Esophagus muscularis mucosa (tissue), 4 donors: ENCODE measurements at regions not wholly inside any gene's neighbourhood (a gene's known extent, or its start where the extent isn't known, plus 50 kb on each side); places are given as distances from the start of the nearest gene placed in this dataset.

Experiments used
- DNase-seq: peaks from one replicate; pipeline ENCODE4 v3.0.0-alpha.2; 2017; ENCODE audit errors: extremely low spot score
- H3K27ac ChIP-seq, 4 donors: fragments of 200-600 bp; sonication (generic); replicated peaks in 1 of 4; 1 replicate in 3 of 4; 2 replicates in 1 of 4; pipeline ENCODE4 v1.5.1; 2016 to 2019; ENCODE audit warnings: mild to moderate bottlenecking in 1 of 4
- H3K27me3 ChIP-seq, 4 donors: fragments of 200-600 bp; sonication (generic); one replicate each; pipeline versions ENCODE4 v1.5.1 to v1.6.0; 2016 to 2019
- H3K36me3 ChIP-seq, 4 donors: fragments of 200-600 bp; sonication (generic); one replicate each; pipeline ENCODE4 v1.5.1; 2016 to 2019
- H3K4me1 ChIP-seq, 4 donors: fragments of 200-600 bp; sonication (generic); one replicate each; pipeline ENCODE4 v1.5.1; 2016 to 2019
- H3K4me3 ChIP-seq, 4 donors: fragments of 200-600 bp; sonication (generic); 1 replicate in 2 of 4; 2 replicates in 2 of 4; pipeline ENCODE4 v1.5.1; 2016 to 2019; ENCODE audit warnings: mild to moderate bottlenecking in 4 of 4, moderate library complexity in 1 of 4
- H3K9me3 ChIP-seq, 4 donors: fragments of 200-600 bp; sonication (generic); 1 replicate in 3 of 4; 2 replicates in 1 of 4; pipeline ENCODE4 v1.5.1; 2016 to 2019
- EP300 ChIP-seq: sonication (generic); formaldehyde crosslinking; IDR thresholded peaks from one replicate; pipeline ENCODE4 v1.6.1; 2017; ENCODE audit warnings: antibody characterized with exemption
- POLR2A ChIP-seq: fragments of 450-650 bp; IDR thresholded peaks from one replicate; pipeline ENCODE4 v1.6.1; 2017; ENCODE audit warnings: antibody characterized with exemption, moderate library complexity, mild to moderate bottlenecking, low read depth
- POLR2AphosphoS5 ChIP-seq, 2 donors: sonication (generic); formaldehyde crosslinking; IDR thresholded peaks; one replicate each; pipeline ENCODE4 v1.6.1; 2017; ENCODE audit warnings: antibody characterized with exemption in 2 of 2
- WGBS: methylation state at CpG from one replicate; pipeline ENCODE4 v1.1.5; 2018; 5-methylcytosine and 5-hydroxymethylcytosine counted together
- intact Hi-C: fragments of 100-400 bp; cut with DNase I; formaldehyde crosslinking; loops from one replicate; pipeline ENCODE4 v1.15.1; 2023
- TF ChIP-seq, protein P1 (sequence below), 3 experiments: fragments of 200-600 bp in 2 of 3; fragments of 450-650 bp in 1 of 3; sonication (generic) in 2 of 3; IDR thresholded peaks; one replicate each; pipeline ENCODE4 v1.5.1; 2017 to 2019; ENCODE audit warnings: antibody characterized with exemption in 3 of 3, mild to moderate bottlenecking in 2 of 3, moderate library complexity in 1 of 3

GRCh38 chr11:92531065-92531739 is 306.6 kb downstream of the FAT3 start:
- intact Hi-C loops, result no loop called here
- no peak overlapping the region for H3K27ac ChIP-seq
- H3K4me1 ChIP-seq, result no peaks in the 10 kb centered on the region
- no peak overlapping the region for H3K4me3 ChIP-seq
- H3K27me3 ChIP-seq, result no peaks in the 10 kb centered on the region
- no peaks in the 10 kb centered on the region for H3K36me3 ChIP-seq
- H3K9me3 ChIP-seq, result no peaks in the 10 kb centered on the region
- 88% methylated on average over 7 of the region's 7 CpGs for WGBS
- DNase-seq, result no peak
- TF ChIP-seq POLR2AphosphoS5 (IDR thresholded peaks at IDR 0.05), result no peak
- TF ChIP-seq, protein P1, sequence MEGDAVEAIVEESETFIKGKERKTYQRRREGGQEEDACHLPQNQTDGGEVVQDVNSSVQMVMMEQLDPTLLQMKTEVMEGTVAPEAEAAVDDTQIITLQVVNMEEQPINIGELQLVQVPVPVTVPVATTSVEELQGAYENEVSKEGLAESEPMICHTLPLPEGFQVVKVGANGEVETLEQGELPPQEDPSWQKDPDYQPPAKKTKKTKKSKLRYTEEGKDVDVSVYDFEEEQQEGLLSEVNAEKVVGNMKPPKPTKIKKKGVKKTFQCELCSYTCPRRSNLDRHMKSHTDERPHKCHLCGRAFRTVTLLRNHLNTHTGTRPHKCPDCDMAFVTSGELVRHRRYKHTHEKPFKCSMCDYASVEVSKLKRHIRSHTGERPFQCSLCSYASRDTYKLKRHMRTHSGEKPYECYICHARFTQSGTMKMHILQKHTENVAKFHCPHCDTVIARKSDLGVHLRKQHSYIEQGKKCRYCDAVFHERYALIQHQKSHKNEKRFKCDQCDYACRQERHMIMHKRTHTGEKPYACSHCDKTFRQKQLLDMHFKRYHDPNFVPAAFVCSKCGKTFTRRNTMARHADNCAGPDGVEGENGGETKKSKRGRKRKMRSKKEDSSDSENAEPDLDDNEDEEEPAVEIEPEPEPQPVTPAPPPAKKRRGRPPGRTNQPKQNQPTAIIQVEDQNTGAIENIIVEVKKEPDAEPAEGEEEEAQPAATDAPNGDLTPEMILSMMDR (IDR thresholded peaks at IDR 0.05), result no peak

DNA sequence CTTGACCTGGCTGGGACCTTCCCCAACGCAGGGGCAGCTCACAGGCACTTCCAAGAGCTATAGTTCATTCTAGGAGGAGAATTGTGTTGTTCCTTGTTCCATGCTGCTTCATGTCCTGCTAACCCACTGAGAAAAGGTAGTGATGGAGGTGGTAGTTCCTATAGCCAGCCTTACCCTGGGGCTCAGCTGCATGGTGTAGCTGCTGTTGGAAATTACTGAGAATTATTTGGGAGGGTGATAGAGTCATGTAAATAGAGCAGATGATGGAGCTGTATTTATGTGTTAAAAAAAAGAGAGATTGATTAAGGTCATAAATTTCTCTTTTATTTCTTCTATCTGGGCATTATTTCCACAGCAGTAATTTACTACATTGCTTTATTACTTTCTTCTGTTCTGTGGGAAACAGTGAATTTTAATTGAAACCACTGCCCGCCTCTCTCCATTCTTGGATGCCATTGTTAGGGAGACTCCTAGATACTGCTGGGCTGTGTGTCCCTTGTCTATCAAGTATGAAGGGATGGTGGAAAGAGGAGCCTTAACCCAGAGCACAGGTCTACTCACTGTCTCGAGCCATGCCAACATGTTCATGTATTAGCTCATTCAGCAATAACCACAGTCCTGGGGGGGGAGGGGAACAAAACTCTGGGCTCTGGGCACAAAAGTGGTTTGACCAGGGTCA is 309.2 kb downstream of the FAT3 start:
- H3K9me3 ChIP-seq, result no peaks in the 10 kb centered on the region
- 89% methylated on average over 3 of the region's 3 CpGs for WGBS
- no peak for DNase-seq
- no peaks in the 10 kb centered on the region for H3K36me3 ChIP-seq
- no peaks in the 10 kb centered on the region for H3K4me1 ChIP-seq
- no peak overlapping the region for H3K27ac ChIP-seq
- TF ChIP-seq EP300 (no peak), POLR2A (no peak), POLR2AphosphoS5 (IDR thresholded peaks at IDR 0.05) (no peak)
- TF ChIP-seq, protein P1 (IDR thresholded peaks at IDR 0.05), result no peak
- intact Hi-C loops, result no loop called here
- H3K4me3 ChIP-seq, result no peak overlapping the region
- H3K27me3 ChIP-seq, result no peaks in the 10 kb centered on the region

DNA sequence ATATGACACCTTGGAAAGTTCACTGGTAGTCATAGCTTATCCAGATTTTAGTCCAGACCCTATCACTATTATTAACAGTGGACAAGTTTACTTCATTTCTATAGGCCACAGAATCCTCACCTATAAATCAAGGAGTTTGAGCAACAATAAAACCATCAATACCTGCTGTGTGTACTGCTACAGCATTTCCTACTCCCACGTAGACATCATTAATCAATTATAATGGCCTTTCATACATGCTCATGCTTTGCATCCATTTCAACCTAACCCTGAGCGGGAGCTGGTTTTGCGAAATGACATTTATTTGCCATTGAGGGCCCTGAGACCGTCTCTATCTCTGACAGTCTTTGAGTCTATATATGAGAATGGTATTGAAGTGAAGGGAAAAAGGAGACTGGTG is 312.3 kb downstream of the FAT3 start:
- TF ChIP-seq POLR2A, result no peak
- no peak for TF ChIP-seq EP300
- no peak for TF ChIP-seq POLR2AphosphoS5 (IDR thresholded peaks at IDR 0.05)
- TF ChIP-seq, protein P1 (IDR thresholded peaks at IDR 0.05), result no peak
- DNase-seq, result no peak
- H3K27me3 ChIP-seq, result no peaks in the 10 kb centered on the region
- intact Hi-C loops, result no loop called here
- 80% methylated on average over 4 of the region's 4 CpGs for WGBS
- no peaks in the 10 kb centered on the region for H3K36me3 ChIP-seq
- no peaks in the 10 kb centered on the region for H3K4me1 ChIP-seq
- no peaks in the 10 kb centered on the region for H3K9me3 ChIP-seq
- H3K27ac ChIP-seq, result no peak overlapping the region
- H3K4me3 ChIP-seq, result no peak overlapping the region

GRCh38 chr11:92540096-92540495 is 315.5 kb downstream of the FAT3 start:
- 94% methylated on average over 4 of the region's 4 CpGs for WGBS
- H3K27ac ChIP-seq, result no peak overlapping the region
- no peak for TF ChIP-seq EP300
- TF ChIP-seq, protein P1 (IDR thresholded peaks at IDR 0.05), result no peak
- TF ChIP-seq POLR2A, result no peak
- TF ChIP-seq POLR2AphosphoS5 (IDR thresholded peaks at IDR 0.05), result no peak
- H3K27me3 ChIP-seq, result no peaks in the 10 kb centered on the region
- H3K9me3 ChIP-seq, result no peaks in the 10 kb centered on the region
- H3K4me1 ChIP-seq, result no peaks in the 10 kb centered on the region
- H3K36me3 ChIP-seq, result no peaks in the 10 kb centered on the region
- H3K4me3 ChIP-seq, result no peak overlapping the region
- DNase-seq, result no peak
- intact Hi-C loops, result no loop called here
